Stimulated activated CD8-positive, alpha-beta memory T cell treated with anti-CD3 and anti-CD28 coated beads, Interleukin-4, amount 100 ng/mL, for 1 hour (primary cell): ENCODE measurements at regions not wholly inside any gene's neighbourhood (a gene's known extent, or its start where the extent isn't known, plus 50 kb on each side); places are given as distances from the start of the nearest gene placed in this dataset.
"Not testable (repeated sequence)": the region's sequence is repeated elsewhere in the genome, so short reads cannot be mapped to it uniquely, and the experiment has no call there.

Experiments used
- DNase-seq, 2 donors: peaks; one replicate each; pipeline ENCODE4 v3.0.0-alpha.2; 2020; ENCODE audit warnings: low read depth in 2 of 2, low spot score in 1 of 2

- DNase-seq = no peak
Measured at GRCh38 chr7:68334216-68334615, 1264.1 kb upstream of the AUTS2 start.

- DNase-seq = no peak
Measured at GRCh38 chr7:68334636-68335272, 1263.5 kb upstream of the AUTS2 start.

- no peak for DNase-seq
Measured at GRCh38 chr7:68336594-68336993, 1261.7 kb upstream of the AUTS2 start.

DNA sequence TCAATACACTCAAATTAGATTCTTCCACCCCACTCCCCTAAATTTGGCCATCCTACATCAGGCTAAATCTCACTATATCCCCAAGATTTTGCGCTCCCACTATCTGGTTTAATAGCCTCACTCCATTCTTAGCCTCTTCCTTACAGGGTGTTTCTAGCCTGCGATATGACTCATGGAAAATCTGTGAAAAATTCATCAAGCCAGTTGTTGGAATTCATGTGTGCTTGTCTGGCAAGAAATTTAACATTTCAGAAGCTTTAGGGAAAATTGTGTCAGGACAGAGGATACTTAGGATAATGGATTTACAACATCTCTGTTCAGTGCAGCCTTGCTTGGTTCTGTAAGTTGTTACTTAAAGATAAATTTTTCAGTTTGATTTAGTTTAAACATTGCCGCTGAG is 1249.9 kb upstream of the AUTS2 start:
- DNase-seq = no peak

DNA sequence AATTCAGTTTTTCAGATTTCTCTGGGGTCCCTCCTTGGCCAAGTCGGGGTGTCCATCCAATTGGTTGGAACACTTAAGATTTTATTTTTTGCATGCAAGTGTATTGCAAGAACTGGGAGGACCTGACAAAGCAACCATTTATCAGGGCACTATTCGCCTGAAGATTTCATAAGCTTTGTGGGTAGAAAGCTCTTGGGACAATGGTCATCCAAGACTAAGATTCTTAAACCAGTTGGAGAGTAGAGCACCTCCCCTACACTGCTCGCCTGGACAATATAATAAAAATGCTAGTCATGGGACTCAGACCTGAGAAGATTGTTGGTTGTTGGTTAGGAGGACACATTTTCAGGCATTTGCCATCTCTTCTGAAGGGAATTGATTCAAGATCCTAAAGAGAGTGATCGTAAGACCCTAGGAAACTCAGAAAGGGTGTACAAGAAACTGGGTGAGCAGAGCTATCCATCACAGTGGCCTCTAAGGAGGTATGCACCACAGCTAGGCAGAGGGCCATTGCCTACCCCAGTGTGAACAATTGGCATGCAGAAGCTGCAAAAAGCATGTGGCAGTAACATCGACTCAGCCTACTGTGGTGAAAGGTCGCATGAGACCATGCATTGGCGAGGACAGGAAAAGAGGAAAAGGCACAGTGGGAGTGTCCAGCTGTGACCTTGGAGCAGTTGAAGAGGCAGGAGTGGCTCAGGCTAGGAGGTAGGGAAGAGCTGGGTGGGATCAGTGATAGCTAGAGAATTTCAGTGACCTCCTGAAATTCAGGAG is 1235.3 kb upstream of the AUTS2 start:
- DNase-seq = no peak

- DNase-seq = no peak
Measured at GRCh38 chr7:68364886-68365625, 1233.2 kb upstream of the AUTS2 start.

- no peak for DNase-seq
Measured at GRCh38 chr7:68371985-68372384, 1226.3 kb upstream of the AUTS2 start.

- DNase-seq = no peak
Measured at GRCh38 chr7:68376131-68376661, 1222.1 kb upstream of the AUTS2 start.

- DNase-seq = no peak
Measured at GRCh38 chr7:68381731-68382130, 1216.5 kb upstream of the AUTS2 start.

GRCh38 chr7:68384581-68384980 is 1213.7 kb upstream of the AUTS2 start:
- DNase-seq = no peak

DNA sequence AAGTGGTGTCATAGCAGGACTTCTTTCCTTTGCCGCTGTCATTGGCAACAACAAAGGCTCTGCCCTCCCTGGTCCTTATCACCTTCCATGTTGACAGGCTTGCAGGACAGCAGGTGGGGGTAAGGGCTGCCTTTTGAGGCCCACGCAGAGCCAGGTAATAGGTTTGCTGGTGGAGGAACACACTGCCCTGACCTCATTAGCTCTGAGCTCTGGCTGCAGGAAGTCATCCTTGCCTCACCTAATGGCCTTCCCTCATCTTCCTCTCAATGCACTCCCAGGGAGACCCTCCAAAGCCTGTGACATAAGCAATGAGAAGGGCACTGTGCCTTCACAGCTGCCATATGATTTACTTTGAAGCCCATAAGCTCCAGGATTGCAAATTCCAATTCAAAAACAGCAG is 1205.2 kb upstream of the AUTS2 start:
- no peak for DNase-seq

DNA sequence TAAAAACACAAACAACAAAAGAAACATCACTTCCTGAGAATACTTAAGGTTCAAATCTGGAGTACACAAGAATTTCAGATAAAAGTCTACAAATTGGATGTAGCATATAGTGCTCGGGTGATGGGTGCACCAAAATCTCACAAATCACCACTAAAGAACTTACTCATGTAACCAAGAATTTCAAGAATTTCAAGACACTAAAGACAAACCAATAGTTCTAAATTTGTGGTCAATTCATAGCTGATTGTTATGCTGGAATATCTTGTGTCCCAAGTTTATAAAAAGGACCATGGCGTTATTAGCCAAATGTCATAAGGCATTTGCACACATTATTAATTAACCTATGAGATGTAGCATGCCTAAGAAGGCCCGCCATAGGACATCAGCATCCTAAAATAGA is 1204.1 kb upstream of the AUTS2 start:
- no peak for DNase-seq

GRCh38 chr7:68399991-68400590 is 1198.2 kb upstream of the AUTS2 start:
- DNase-seq = no peak

- no peak for DNase-seq
Measured at GRCh38 chr7:68400783-68401182, 1197.5 kb upstream of the AUTS2 start.

- DNase-seq = no peak
Measured at GRCh38 chr7:68401313-68401712, 1197.0 kb upstream of the AUTS2 start.

DNA sequence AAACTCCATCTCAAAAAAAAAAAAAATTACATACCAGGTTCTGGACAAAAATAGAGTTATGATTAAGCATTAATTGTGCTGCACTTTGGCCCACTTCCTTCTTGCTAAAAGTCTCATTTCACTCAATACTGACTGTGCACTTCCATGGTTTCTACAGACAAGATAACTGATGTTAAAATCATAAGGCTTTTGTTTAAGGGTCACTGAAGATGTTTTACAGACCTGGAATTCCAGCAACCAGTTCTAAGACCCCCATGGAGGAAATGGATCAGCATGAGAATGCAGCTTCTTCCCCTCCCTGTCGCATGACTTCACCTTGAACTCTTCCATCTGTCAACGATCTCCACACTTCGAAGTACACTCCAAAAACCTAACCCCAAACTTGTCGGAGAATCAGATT is 1191.8 kb upstream of the AUTS2 start:
- no peak for DNase-seq

- no peak for DNase-seq
Measured at GRCh38 chr7:68407460-68407859, 1190.8 kb upstream of the AUTS2 start.

GRCh38 chr7:68408873-68409272 is 1189.4 kb upstream of the AUTS2 start:
- DNase-seq = no peak

DNA sequence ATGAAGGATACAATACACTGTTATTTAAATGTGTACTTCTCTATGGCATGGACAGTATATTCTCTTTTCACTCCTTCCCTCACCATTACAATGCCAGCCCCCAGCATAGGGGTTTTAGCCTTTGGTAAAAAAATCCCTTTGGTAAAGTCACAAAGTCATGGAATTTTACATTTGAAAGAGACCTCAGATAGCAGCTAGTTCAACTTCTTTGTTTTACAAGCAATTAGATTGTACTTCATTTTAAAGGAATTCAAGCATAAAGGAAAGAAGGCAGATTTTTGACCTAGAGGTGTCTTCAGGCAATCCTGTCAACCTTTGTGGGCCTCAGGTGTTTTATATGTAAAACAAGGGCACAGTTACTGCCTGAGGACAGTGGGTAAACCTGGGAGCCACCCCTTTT is 1188.4 kb upstream of the AUTS2 start:
- no peak for DNase-seq

GRCh38 chr7:68410693-68411092 is 1187.6 kb upstream of the AUTS2 start:
- not testable (repeated sequence) for DNase-seq

- no peak for DNase-seq
Measured at GRCh38 chr7:68411742-68412141, 1186.5 kb upstream of the AUTS2 start.
